GM10266 (cell line): ENCODE measurements at regions not wholly inside any gene's neighbourhood (a gene's known extent, or its start where the extent isn't known, plus 50 kb on each side); places are given as distances from the start of the nearest gene placed in this dataset.

Experiments used
- DNase-seq: peaks from one replicate; pipeline ENCODE4 v3.0.0; 2012; ENCODE audit errors: extremely low spot score
- TF ChIP-seq, protein P1 (sequence below): IDR thresholded peaks from 2 replicates; pipeline ENCODE4 v1.5.1; 2012; ENCODE audit warnings: mild to moderate bottlenecking, low read depth; ENCODE audit not compliant: control insufficient read depth, insufficient read depth; ENCODE audit errors: missing control alignments

DNA sequence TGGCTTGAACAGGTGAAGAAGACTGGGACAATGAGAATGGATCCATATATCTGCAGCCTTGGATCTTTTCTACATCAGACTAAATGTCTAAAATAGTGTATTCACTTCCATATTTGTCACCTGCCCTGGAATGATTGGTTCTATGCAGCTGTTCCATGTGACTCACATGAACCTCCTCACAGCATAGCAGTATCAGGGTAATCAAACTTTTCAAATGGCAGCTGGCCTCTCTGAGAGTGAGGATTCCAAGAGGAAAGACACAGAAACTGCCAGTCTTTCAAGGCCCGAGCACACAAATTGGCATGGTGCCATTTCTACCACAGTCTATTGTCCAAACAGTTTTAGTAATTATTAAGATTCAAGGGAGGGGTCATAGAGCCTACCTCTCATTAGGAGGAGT lies 859.3 kb downstream of the BCL11A start:
- TF ChIP-seq, protein P1, sequence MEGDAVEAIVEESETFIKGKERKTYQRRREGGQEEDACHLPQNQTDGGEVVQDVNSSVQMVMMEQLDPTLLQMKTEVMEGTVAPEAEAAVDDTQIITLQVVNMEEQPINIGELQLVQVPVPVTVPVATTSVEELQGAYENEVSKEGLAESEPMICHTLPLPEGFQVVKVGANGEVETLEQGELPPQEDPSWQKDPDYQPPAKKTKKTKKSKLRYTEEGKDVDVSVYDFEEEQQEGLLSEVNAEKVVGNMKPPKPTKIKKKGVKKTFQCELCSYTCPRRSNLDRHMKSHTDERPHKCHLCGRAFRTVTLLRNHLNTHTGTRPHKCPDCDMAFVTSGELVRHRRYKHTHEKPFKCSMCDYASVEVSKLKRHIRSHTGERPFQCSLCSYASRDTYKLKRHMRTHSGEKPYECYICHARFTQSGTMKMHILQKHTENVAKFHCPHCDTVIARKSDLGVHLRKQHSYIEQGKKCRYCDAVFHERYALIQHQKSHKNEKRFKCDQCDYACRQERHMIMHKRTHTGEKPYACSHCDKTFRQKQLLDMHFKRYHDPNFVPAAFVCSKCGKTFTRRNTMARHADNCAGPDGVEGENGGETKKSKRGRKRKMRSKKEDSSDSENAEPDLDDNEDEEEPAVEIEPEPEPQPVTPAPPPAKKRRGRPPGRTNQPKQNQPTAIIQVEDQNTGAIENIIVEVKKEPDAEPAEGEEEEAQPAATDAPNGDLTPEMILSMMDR, result no peak
- no peak for DNase-seq

DNA sequence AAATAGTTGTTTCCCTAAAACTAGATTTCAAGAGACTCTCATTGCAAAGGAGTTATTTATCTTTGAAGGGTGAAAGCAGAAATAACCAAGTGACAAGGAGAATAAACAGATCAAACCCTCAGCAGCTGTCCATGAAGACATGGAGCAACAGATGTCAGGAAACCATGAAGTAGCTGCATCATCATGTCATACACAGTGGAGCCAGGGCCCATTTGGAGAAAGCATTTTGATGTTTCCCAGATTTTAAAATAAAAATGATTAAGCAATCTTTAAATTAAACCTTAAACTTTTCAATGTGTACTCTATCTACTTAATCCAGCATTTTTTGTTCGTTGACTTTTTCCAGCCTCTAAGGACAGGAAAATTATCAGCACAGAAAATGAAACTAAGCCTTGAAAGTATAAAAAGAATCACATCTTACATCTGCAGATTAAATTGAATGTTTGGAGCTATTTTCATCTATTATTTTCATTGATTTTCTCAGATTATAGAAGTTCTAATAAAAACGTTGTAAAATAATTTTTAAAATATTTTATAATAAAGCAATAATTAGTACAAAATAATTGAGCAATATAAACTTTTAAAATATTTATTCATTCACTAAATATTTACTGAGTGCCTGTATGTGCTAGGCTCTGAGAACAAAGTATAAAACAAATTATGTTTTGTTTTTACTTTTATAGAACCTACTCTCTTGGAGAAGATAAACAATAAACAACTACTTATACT lies 860.1 kb downstream of the BCL11A start:
- DNase-seq, result no peak
- TF ChIP-seq, protein P1, result no peak

DNA sequence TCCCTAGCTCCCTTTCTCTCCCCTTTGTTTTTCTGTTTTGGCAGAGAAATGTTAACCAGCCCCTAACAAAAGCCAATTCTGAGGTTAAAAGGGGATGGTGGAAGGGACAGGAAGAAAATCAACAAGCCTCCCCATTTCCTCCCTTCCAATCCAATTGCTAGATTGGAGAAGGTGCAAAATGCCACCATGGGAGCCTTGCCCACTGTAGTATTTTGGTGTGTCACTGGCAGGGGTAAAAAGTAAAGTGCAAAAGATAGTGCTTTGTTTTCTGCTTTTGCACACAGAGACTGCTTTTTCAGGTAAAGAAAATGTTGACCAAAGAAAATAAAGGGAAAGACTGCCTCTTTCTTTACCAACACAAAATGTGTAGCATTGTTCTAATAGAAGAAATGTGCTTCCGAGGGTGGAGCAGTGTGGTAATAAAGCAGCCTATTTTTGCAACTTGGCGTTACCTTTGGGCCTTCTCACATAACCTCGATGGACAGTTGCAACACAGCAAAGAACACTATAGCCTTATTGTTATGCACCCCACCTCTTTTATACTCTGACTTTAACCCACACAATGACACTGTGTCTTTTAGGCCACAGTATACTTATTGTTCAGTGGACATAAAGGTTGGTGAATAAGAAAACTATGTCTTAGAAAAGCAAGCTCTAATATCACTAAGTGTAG lies 861.8 kb downstream of the BCL11A start:
- no peak for DNase-seq
- TF ChIP-seq, protein P1, result no peak

DNA sequence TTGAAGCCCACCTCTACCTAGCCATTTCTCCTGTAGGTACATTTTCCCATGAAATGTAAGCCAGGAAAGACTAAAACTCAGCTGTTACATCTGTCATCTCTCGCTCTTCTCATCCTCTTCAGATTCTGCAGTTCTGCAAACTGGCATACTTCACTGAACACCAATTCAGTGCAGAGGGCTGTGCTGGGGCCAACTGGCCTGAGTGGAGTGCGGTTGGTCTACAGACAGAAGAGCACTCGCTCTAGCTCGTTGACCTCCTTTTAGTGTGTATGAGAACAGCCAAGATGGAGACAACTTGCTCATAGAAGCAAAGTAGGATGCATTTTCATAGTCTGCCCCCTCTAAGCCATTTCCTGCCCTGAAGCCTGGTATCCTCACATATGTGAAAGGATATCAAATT lies 862.6 kb downstream of the BCL11A start:
- no peak for DNase-seq
- TF ChIP-seq, protein P1, result no peak

DNA sequence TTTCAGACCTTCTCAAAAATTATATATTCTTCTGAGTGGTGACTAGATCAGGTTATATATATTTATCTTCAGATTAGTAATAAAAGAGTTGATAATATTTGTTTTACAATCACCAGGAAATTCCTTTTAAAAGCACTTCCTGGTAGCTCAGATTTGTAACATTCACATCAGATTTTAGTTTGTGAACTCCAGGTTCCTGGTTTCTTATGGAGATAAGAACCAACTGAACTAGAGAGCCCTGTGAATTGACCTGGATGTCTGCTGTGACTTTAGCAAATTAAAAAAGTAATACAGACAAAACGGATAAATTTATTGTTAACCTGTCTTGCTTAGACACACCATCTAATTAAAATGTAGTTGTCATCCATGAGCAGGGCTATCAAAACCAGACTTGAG lies 868.7 kb downstream of the BCL11A start:
- DNase-seq, result no peak
- TF ChIP-seq, protein P1, result no peak

DNA sequence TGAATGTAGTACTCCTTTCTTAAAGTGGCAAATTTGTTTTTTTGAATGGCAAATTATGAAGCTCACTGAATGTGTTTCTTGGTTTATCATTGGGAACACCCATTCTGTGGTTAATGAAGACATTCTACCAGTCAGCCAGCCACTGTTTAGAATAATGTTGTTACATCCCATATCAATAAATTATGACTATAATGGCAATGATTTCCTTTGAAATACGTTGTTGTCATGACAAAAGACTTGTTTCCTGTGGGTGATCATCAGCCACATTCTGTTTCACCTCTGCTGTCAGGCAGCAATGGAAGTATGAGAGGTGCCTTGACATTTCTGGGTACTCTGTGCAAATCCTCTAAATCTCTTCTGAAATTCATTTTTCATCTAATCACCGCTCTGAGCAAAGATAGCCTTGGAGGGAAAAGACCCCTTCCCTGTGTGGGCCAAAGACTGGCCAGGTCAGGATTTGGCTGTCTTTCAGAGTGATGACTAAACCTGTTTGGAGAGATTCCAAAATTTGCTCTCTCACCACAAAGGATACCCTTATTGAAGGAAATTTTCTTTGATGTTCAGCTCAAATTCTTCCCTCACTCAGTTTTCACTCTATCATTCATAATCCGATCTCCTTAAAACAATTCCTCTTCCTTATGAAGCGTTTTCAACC lies 869.2 kb downstream of the BCL11A start:
- TF ChIP-seq, protein P1, result no peak
- no peak for DNase-seq

DNA sequence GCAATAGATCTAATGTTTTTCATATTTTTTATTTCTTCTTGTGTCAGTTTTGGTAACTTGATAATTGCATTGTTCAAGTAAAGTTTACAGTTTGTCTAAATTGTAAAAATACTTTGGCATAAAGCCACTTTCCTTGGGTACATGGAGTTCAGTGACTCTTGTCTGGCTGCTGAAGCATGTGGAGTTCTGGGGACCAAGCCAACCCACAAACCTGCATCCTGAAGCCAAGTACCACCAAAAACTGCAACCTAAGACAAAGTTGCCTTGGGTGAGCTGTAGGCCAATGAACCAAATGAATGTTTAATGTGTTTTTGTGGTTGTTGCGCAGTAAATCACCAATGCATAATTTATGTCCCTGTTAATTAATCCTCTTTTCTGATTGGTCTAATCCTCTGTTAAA lies 872.6 kb downstream of the BCL11A start:
- no peak for DNase-seq
- TF ChIP-seq, protein P1, result no peak
